ENCODE measurements at regions not wholly inside any gene's neighbourhood (a gene's known extent, or its start where the extent isn't known, plus 50 kb on each side); places are given as distances from the start of the nearest gene placed in this dataset.

DNA sequence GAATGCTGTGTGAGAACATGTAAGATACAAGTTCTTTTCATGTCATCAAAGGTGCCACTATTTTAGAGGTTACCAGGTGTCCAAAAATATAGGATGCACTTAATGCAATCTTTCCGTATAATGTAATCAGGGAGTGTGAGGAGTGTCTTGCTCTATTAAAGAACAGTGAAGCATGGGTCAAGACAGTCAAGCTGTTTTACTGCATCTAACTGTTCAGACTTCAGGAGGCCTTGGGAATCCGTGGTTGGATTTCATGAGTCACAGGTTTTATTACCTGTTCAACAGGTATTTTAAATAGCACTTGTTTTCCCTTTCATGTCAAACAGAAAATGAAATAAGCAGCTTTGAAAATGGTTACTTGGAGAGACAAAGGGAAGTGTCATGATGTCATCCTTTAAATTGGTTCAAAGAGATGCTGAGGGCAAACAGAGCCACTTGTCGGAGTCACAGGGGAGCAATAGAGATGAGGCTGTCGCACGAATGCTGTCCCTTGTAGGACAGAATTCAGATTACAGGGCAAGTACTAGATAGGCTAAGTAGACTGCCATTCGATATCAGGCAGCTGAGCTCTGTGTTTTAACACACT is 621.5 kb downstream of the QKI start:
- peak; percentile 3 for DNase-seq (ENCODE audit: low read depth, low spot score)
- no peak overlapping the region for H3K27ac ChIP-seq

DNA sequence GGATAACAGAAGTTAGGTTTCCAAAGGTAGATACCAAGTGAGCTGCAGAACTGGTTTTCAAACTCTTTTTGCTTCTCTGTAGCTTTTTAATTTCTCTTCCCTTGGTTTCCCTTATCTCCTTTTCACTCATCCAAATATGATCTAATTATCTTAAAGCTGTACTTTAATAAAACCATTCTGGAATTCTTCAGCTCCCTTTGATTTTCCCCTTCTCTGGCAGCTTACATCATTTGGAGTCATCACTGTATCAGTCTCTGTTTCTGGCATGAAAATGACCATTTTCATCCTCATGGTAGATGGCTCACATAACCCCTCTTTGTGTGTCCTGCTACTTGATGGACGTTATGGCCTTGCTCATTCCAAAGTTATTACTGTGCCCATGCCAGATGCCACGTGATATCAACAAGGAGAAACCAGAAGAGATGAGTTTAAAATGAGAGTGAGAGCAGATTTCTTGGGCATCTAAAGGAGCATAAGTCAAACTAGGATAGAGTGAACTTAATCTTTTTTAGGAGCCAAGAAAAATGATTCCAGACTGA is 620.2 kb downstream of the QKI start:
- no peak overlapping the region for H3K27ac ChIP-seq
- no peak for DNase-seq (ENCODE audit: low read depth, low spot score)

DNA sequence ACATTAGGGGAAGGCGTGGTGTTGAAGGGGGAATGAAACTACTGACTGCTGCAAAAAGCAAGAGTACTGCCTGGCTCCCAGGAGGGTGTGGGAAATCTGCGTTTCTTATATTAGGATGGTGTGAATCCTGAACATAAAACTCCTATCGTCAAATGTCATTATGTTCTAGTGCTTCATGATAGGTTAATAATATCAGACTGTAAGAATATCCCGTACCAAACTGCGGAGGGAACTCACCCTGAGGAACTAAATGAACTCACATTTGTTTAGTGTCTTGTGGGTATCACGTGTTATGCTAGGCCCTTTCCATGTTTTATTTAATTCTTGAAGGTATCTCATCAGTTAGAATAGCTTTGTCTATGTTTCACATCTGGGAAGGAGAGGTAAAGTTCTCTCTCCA is 610.7 kb downstream of the QKI start:
- DNase-seq (ENCODE audit: low read depth, low spot score): no peak
- no peak overlapping the region for H3K27ac ChIP-seq

DNA sequence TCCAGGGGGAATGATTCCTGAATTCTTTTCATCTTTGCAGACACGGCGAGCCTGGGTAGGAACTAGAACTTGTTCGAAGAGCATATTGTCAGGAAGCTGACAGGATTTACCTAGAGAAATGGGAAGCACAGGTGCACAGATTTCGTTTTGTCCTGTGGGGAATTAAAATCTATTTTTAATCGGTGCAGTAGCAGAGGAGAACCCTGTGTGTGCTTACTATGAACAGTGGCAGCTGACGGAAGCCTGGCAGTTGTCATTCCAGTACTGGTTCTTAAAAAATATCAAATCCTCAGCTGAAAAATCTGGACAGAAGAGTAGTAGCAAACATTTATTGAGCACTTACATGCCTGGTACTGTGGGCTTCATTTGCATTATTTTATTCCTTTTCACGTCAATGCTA is 609.0 kb downstream of the QKI start:
- no peak overlapping the region for H3K27ac ChIP-seq
- DNase-seq (ENCODE audit: low read depth, low spot score): no peak

DNA sequence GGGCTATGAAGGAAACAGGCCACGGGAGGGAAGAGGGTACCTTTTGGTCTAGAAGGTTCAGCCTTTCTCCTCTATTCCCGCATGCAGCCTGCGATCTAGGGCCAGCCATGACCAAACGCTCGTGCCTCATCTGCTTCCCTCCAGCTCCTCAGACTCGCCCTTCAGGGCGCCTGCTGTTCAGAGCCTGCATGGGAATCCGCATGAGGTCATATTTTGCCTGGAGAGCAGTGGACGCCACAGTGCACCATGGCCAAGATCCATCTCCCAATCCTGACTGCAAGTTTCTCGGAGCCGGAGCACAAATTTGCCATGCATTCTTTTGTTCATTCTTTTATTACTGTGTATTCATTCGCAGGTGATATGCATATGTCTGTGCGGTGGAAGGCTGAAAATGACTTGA is 608.1 kb downstream of the QKI start:
- DNase-seq (ENCODE audit: low read depth, low spot score): no peak
- no peak overlapping the region for H3K27ac ChIP-seq

DNA sequence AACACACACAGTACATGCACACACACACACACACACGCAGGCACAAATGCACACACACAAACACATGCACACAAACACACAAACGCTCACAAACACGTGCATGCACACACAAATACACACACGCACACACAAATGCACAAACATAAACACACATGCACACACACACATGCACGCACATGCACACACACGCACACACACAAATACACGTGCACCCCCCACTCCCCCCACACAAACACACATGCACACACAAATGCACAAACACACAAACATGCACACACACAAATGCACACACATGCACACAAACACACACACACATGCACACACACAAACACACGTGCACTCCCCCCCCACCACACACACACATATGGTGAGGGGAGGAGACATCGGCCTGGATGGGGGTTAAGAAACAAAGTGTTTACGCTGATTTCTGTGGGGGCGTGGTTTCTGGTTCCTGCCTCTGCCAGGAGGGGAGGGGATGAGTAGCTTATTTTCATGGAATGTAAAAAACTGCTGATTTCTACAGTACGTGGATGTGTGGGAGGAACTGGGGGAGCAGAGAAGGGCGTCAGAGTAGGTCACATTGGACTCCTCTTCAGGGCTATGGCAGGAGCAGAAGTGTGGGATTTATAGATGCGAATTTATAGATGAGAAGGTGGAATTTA is 607.2 kb downstream of the QKI start:
- no peak for DNase-seq (ENCODE audit: low read depth, low spot score)
- H3K27ac ChIP-seq: no peak overlapping the region

DNA sequence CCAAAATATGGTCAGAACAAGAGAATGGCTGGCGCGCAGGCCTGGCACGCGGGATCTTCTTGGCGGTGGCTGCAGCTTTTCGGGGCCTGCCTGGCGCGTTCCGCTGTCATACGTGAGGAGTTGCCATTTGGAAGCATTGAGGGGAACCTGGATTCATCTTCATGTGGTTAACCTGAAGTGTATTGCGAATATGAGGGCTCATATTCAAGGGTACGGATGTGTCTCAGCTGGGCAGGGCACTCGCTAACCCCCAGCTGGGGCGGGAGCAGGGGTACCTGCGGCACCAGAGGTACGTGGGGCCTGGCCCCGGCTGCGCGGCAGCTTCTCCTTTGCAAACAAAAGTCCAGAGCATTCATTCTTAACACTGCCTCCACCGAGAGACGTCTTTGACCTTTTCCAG is 605.6 kb downstream of the QKI start:
- DNase-seq (ENCODE audit: low read depth, low spot score): no peak
- no peak overlapping the region for H3K27ac ChIP-seq

DNA sequence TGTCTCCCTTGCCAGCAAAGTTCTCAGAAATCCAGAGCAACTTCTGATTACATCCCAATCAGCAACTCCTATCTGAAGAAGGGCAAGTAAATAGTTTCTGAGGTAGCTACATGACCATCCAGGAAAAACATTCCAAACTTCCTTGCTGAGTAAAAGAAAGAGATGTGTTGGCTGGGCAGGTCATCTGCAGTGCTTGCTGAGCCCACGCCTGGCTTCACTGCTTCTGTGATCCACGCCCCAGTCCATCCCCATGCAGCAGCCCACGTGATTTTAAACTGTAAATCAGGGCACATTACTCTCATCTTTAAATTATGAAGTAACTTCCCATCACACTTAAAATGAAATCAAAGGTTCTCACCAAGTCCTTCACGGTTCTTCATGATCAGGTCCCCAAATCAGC is 603.6 kb downstream of the QKI start:
- H3K27ac ChIP-seq: no peak overlapping the region
- DNase-seq (ENCODE audit: low read depth, low spot score): no peak

DNA sequence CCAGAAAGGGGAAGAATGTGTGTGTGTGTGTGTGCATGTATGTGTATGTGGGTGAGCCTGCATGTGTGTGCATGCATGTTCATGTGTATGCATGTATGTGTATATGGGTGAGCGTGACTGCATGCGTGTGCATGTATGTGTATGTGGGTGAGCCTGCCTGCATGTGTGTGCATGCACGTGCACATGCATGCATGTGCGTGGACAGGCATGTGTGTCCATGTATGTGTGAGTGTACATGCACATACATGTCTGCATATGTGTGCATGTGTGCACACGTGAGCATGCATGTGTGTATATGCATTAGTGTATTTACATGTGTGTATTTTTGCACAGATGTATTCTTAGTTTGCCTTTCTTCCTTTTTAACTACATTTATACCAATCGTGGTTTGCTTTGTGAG is 601.5 kb downstream of the QKI start:
- H3K27ac ChIP-seq: no peak overlapping the region
- no peak for DNase-seq (ENCODE audit: low read depth, low spot score)

DNA sequence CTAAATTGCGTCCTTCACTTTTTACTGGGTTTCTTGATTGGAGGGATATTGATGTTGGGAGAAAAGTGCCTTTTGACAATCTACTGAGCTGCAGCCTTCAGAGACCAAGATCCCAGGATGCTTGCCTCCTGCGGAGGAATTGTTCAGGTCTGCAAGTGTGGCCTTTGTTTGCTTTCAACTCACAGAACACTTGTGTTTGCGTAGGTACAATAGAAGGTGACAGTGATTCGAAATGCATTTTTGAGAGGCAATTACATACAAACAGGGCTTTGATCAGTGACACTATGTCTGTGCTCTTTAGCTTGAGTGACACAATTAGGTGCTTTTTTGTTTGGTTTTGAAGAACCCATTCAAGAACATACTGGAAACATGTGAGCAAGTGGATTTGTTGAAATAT is 600.6 kb downstream of the QKI start:
- DNase-seq (ENCODE audit: low read depth, low spot score): no peak
- no peak overlapping the region for H3K27ac ChIP-seq

DNA sequence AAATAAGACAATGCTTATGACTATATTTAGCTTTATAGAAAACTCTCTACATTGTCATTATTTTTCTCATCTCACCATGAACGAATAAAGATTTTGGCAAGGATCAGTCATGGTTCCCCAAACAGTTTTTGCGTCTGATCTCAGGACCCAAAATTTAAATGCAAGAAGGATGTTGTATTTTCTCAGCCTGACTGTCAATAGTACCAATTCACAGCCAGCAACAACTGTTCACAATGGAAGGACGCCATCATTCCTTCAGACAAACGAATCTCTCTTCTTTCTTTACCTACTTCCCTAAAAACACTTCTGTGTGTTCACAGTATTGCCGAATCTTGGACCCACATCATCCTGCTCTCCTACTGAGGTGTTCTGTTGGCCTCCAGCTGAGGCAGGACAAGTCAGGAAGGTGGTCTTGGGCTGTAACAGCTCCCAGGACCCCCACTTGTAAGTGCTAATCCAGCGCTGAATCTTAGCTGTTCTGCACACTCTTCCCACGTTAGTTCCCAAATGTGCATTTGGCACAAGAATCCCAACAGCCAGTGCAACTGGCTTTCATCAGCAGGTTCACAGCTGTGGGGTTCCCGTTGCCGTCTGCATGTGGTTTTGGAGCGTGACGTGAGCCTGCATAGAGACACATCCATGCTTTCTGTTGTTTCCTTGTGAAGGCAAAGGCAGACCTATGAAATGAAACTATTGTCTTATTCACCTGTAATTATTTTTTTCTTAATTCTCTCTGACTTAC is 600.0 kb downstream of the QKI start:
- no peak for DNase-seq (ENCODE audit: low read depth, low spot score)
- no peak overlapping the region for H3K27ac ChIP-seq

DNA sequence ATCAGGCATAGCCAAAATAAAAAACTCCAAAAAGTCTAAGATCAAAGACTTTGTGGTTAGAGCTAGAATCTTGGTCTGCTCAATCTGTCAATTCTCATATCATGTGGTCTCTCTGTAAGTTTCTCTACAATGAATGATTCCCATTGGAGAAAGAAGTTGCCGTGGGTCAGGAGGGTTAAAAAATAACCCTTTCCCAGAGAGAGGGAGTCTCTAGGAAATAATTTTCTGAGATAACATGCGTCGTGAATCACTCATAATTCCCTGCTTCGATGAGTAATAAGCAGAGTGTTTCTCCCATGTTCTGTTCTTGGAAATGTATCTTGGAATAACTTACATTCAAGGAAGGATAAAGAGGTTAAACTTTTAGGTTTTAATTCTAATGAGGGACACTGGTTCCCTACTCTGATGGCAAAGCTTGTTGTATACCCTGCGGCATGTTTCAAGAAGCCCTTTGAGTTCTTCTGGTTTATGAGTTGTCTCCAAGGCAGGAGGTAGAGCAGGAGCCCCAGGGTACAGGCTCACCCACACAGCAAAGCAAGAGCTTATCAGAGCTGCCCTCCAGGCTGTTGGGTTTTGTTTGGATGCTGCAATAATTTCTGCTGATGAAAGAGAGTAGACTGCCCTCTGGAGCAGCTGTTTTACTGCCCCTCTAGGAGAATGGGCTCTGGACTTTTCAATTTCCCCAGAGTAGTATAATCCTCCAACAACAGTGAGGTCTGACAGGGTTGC is 599.1 kb downstream of the QKI start:
- H3K27ac ChIP-seq: no peak overlapping the region
- no peak for DNase-seq (ENCODE audit: low read depth, low spot score)

DNA sequence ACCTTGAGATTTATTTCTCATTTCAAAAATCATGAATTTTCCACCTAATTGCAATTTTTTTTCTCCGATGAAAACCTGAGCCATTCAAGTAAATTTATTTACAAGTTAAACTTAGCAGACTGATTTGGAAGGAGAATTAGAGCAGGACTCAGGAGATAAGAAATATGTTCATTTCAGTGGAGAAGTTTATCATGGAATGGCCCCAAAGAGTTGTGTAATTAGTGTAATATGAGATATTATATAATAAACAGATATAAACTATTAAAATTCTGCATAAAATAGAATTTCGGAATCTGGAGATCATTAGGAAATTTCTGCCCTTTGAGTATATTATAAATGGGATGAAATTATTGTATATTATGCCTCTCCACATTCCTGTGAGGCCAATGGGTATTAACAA is 596.8 kb downstream of the QKI start:
- DNase-seq (ENCODE audit: low read depth, low spot score): no peak
- H3K27ac ChIP-seq: no peak overlapping the region

DNA sequence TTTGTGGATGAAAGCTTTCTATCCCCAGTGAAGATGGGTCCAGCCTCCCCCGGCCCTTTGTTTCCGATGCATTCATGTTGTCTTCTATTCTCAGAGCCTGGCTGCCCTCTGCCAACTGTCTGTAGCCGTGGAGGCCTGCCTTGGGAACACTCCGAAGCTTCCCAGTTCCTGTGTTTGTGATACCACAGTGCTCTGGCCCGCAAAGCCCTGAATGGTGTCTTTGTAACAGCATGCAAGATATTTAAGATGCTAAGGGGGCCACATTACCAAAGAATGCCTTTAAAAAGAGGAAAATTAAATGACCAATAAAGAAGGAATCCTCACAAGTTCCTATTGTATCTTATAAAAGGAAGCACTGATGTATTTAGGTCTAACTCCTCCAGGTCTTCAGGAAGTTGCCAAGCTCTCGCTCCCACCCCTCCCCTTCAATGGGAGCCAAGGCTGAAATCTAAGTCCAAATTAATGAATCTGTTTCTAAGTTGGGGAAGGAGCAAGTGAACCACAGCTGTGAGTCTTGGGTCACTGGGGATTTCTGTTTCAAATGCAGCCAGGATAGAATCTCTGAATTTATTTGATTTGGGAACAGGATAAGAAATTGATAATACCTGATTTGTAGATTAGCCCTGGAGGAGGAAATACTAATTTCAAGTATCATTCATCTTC is 596.1 kb downstream of the QKI start:
- no peak for DNase-seq (ENCODE audit: low read depth, low spot score)
- H3K27ac ChIP-seq: no peak overlapping the region

DNA sequence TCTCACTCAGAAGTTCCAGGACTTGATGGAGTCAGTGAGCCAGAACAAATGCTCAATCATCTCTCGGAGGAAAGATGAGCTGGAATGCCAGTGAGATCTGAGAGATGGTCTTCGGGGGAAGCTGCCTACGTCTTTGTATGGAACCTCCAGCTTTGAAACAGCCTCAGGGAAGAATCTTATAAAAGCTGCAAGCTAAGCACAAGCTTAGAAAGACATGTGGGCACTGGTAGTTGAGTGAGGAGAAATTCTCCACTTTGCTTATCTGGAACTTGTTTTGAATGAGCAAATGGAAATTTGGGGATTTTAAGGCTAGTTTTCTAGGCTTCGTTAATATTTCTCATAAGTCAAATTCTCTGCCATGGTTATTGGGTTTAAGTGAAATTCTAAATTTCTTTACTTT is 594.4 kb downstream of the QKI start:
- no peak overlapping the region for H3K27ac ChIP-seq
- no peak for DNase-seq (ENCODE audit: low read depth, low spot score)

DNA sequence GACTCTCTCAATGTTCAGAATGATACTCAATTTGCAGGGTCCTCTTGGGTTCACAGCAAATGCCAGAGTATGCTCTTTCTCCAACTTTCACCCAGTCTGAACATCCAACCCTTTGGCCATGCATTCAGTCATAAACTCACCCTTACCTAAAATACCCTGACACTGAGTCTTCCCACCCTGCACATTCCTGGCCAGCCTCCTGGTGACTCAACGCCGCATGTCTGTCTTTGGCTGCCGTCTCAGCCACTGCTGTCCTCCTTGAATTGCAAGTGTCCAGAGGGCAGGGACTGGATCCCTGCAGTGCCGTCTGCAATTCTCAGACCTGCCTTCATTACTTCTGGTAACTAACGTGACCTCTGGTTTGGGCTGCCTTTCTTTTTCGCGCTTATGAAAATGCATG is 593.4 kb downstream of the QKI start:
- H3K27ac ChIP-seq: no peak overlapping the region
- DNase-seq (ENCODE audit: low read depth, low spot score): no peak

DNA sequence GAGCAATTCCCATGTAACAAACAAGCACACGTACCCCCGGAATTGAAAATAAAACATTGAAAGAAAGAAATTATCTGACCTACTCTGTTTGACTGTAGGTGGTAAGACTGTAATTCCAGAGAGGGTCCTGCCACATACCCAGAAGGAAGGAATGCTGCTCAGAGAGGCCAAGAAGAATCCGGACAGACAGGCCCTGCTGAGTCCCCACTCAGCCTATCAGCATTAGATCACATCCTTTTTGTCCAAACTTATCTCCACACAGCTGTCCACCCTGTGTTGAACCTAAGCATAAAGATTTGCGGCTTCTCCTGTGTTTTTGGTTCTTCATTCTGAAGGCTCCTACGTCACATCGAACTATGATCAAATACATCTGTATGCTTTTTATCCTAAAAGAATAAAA is 591.9 kb downstream of the QKI start:
- H3K27ac ChIP-seq: no peak overlapping the region
- no peak for DNase-seq (ENCODE audit: low read depth, low spot score)

DNA sequence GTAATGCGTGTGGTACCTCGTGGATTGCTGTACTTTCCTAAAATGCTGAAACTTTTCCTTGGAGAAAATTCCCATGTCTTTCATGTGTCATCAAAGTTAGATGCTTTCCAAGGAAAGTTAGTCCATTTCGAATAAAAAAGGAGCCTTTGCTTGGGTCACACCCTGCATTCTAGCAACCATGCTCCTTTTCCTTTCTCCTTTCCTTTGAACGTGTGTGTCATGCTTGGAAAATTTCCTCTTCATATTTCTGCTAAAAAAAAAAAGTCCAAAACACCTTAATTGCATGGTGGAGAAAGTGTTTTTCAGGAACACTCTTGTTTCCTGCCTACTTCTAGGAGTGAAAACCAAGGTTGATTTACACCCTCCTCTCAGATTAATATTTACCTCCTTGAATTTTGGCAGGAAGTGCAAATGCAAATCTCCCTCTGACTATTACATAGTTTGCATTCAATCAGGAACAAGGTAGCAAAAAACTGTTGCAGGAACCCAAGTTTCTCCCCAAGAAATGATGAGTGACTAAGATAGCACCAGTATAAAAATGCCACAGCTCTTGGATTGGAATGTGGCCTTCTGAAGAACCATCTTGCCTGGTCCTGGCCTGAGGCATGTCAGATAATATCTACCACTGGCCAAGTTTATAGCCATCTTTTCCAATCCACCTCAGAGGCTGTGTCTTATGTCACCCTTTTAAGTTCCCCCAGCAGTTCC is 590.6 kb downstream of the QKI start:
- no peak overlapping the region for H3K27ac ChIP-seq
- no peak for DNase-seq (ENCODE audit: low read depth, low spot score)

DNA sequence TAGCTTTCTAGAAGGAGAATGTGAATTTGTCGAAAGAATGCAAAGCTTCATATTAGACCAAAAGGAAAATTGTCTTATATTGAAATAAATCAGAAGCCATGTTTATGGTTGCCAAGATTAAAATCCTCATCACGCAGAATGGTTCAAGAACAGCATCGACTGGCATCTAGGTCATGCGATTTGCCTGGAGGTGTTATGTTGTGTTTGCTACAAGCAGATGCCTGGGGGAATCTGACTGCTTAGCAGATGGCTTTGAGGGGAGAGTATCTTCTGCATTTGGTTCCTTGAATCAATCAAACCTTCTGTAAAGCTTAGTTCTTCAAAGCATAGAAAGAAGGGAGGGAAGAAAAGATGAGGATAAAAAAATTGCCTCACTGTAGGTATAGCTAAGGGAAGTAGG is 585.8 kb downstream of the QKI start:
- no peak overlapping the region for H3K27ac ChIP-seq
- no peak for DNase-seq (ENCODE audit: low read depth, low spot score)

Data from epithelial cell of prostate (primary cell).